ENCODE measurements at regions not wholly inside any gene's neighbourhood (a gene's known extent, or its start where the extent isn't known, plus 50 kb on each side); places are given as distances from the start of the nearest gene placed in this dataset.

GRCh38 chr4:15162046-15162445 lies 159.8 kb downstream of the CPEB2 start:
- TF ChIP-seq EP300 (IDR thresholded peaks at IDR 0.05; ENCODE audit: borderline replicate concordance) (no peak), CREB1 (IDR thresholded peaks at IDR 0.05; ENCODE audit: low read depth) (no peak), CEBPB (IDR thresholded peaks at IDR 0.05) (no peak), MAX (IDR thresholded peaks at IDR 0.05) (no peak), YY1 (IDR thresholded peaks at IDR 0.05; ENCODE audit: low read depth) (no peak), RAD21 (IDR thresholded peaks at IDR 0.05; ENCODE audit: low read depth) (no peak), EGR1 (IDR thresholded peaks at IDR 0.05) (no peak), TCF12 (IDR thresholded peaks at IDR 0.05; ENCODE audit: low read depth) (no peak), TEAD4 (IDR thresholded peaks at IDR 0.05) (no peak), ZBTB7A (IDR thresholded peaks at IDR 0.05; ENCODE audit: low read depth) (no peak)
- TF ChIP-seq, protein P1, sequence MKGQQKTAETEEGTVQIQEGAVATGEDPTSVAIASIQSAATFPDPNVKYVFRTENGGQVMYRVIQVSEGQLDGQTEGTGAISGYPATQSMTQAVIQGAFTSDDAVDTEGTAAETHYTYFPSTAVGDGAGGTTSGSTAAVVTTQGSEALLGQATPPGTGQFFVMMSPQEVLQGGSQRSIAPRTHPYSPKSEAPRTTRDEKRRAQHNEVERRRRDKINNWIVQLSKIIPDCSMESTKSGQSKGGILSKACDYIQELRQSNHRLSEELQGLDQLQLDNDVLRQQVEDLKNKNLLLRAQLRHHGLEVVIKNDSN (IDR thresholded peaks at IDR 0.05): no peak
- TF ChIP-seq, protein P2, sequence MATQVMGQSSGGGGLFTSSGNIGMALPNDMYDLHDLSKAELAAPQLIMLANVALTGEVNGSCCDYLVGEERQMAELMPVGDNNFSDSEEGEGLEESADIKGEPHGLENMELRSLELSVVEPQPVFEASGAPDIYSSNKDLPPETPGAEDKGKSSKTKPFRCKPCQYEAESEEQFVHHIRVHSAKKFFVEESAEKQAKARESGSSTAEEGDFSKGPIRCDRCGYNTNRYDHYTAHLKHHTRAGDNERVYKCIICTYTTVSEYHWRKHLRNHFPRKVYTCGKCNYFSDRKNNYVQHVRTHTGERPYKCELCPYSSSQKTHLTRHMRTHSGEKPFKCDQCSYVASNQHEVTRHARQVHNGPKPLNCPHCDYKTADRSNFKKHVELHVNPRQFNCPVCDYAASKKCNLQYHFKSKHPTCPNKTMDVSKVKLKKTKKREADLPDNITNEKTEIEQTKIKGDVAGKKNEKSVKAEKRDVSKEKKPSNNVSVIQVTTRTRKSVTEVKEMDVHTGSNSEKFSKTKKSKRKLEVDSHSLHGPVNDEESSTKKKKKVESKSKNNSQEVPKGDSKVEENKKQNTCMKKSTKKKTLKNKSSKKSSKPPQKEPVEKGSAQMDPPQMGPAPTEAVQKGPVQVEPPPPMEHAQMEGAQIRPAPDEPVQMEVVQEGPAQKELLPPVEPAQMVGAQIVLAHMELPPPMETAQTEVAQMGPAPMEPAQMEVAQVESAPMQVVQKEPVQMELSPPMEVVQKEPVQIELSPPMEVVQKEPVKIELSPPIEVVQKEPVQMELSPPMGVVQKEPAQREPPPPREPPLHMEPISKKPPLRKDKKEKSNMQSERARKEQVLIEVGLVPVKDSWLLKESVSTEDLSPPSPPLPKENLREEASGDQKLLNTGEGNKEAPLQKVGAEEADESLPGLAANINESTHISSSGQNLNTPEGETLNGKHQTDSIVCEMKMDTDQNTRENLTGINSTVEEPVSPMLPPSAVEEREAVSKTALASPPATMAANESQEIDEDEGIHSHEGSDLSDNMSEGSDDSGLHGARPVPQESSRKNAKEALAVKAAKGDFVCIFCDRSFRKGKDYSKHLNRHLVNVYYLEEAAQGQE (IDR thresholded peaks at IDR 0.05; ENCODE audit: low read depth): no peak

All from Ishikawa (cell line).